Caco-2 (cell line): ENCODE measurements at regions not wholly inside any gene's neighbourhood (a gene's known extent, or its start where the extent isn't known, plus 50 kb on each side); places are given as distances from the start of the nearest gene placed in this dataset.

Experiments used
- BruUV-seq: library from RNA; stranded (reverse); fragments of 400-500 nt; replicated peaks from 2 replicates; lab custom pipeline; 2021; lab: Mats Ljungman, UMichigan
- CTCF ChIA-PET: fragments of 300-600 bp; sonication (Branson Sonifier 250); formaldehyde crosslinking; loops from one replicate; lab custom pipeline; 2022; ENCODE audit warnings: antibody characterized with exemption; lab: Charles Lee
- POLR2A ChIA-PET: fragments of 300-600 bp; sonication (Branson Sonifier 250); formaldehyde crosslinking; loops from one replicate; lab custom pipeline; 2022; ENCODE audit warnings: antibody characterized with exemption; lab: Charles Lee
- DNase-seq, 2 experiments: peaks; one replicate each; pipeline versions ENCODE4 v3.0.0 to v3.0.0-alpha.2; 2020 to 2022
- H3K27me3 ChIP-seq: replicated peaks from 2 replicates; pipeline ENCODE4 v1.6.0; 2011; ENCODE audit warnings: low read length; ENCODE audit not compliant: control insufficient read depth, insufficient read depth
- H3K36me3 ChIP-seq: 2 replicates; pipeline ENCODE4 v1.5.1; 2011; ENCODE audit warnings: low read length; ENCODE audit not compliant: control insufficient read depth, insufficient read depth
- H3K4me1 ChIP-seq: fragments of 250-450 bp; sonication (Bioruptor Pico); 2 replicates; pipeline ENCODE4 v1.5.1; 2020; ENCODE audit warnings: mild to moderate bottlenecking
- H3K4me3 ChIP-seq: 2 replicates; pipeline ENCODE4 v1.5.1; 2011; ENCODE audit warnings: low read depth, mild to moderate bottlenecking, control low read depth, low read length
- H3K9me3 ChIP-seq: fragments of 250-450 bp; sonication (Bioruptor Pico); 2 replicates; pipeline ENCODE4 v1.5.1; 2020; ENCODE audit warnings: mild to moderate bottlenecking, moderate library complexity
- H3K27ac Mint-ChIP-seq: one replicate; pipeline ENCODE4 v1.8.0; 2022; ENCODE audit warnings: mixed read lengths; ENCODE audit not compliant: unreplicated experiment
- H3K27me3 Mint-ChIP-seq: one replicate; pipeline ENCODE4 v1.8.0; 2022; ENCODE audit warnings: mixed read lengths; ENCODE audit not compliant: insufficient read depth, unreplicated experiment
- H3K36me3 Mint-ChIP-seq: one replicate; pipeline ENCODE4 v1.8.0; 2022; ENCODE audit warnings: mild to moderate bottlenecking, mixed read lengths; ENCODE audit not compliant: insufficient read depth, unreplicated experiment
- H3K4me1 Mint-ChIP-seq: one replicate; pipeline ENCODE4 v1.8.0; 2022; ENCODE audit warnings: low read depth, mixed read lengths; ENCODE audit not compliant: unreplicated experiment
- H3K4me3 Mint-ChIP-seq: one replicate; pipeline ENCODE4 v1.8.0; 2022; ENCODE audit warnings: mild to moderate bottlenecking, moderate library complexity, mixed read lengths; ENCODE audit not compliant: unreplicated experiment
- H3K9me3 Mint-ChIP-seq: one replicate; pipeline ENCODE4 v1.8.0; 2022; ENCODE audit warnings: mixed read lengths; ENCODE audit not compliant: unreplicated experiment
- CTCF ChIP-seq, 2 experiments: fragments of 200-600 bp in 1 of 2; IDR thresholded peaks; 1 replicate in 1 of 2; 2 replicates in 1 of 2; pipeline versions ENCODE4 v1.5.1 to v1.8.0; 2011 to 2022; ENCODE audit warnings: antibody characterized with exemption in 1 of 2, control low read depth in 1 of 2, inconsistent platforms in 1 of 2, low read depth in 1 of 2, low read length in 1 of 2, mild to moderate bottlenecking in 1 of 2, moderate library complexity in 1 of 2; ENCODE audit not compliant: insufficient read depth in 1 of 2, severe bottlenecking in 1 of 2, unreplicated experiment in 1 of 2
- intact Hi-C: fragments of 100-400 bp; cut with micrococcal nuclease; formaldehyde crosslinking; loops from one replicate; pipeline ENCODE4 v1.10.0; 2022; ENCODE audit not compliant: unreplicated experiment

- Mint-ChIP-seq H3K9me3 (peaks cover 22% of the 10 kb centered on the region), H3K27me3 (no peaks in the 10 kb centered on the region), H3K4me3 (no peak overlapping the region), H3K4me1 (peaks cover 15% of the 10 kb centered on the region), H3K36me3 (peaks cover 32% of the 10 kb centered on the region), H3K27ac (no peak overlapping the region)
- no peak overlapping the region for H3K4me3 ChIP-seq
- CTCF ChIA-PET, result no interaction called here
- H3K27me3 ChIP-seq, result no peaks in the 10 kb centered on the region
- H3K36me3 ChIP-seq, result no peaks in the 10 kb centered on the region; the same call in 1 of the 2 replicates
- no peak for TF ChIP-seq CTCF (IDR thresholded peaks at IDR 0.05; ENCODE audit: insufficient read depth in 1 of 2, low read depth in 1 of 2, low read length in 1 of 2, severe bottlenecking in 1 of 2, unreplicated experiment in 1 of 2)
- peaks cover 22% of the 10 kb centered on the region for H3K4me1 ChIP-seq
- DNase-seq, result no peak
- H3K9me3 ChIP-seq, result peaks cover 17% of the 10 kb centered on the region
- intact Hi-C loops, result no loop called here
- POLR2A ChIA-PET, result no interaction called here
- no TSS peak for BruUV-seq
These were observed 282.0 kb upstream of the RGS6 start for GRCh38 chr14:71650187-71650755.

- H3K27ac Mint-ChIP-seq, result no peak overlapping the region
- DNase-seq, result no peak
- H3K36me3 ChIP-seq, result no peaks in the 10 kb centered on the region; the same call in 1 of the 2 replicates
- ChIA-PET CTCF (no interaction called here), POLR2A (no interaction called here)
- H3K27me3 ChIP-seq, result no peaks in the 10 kb centered on the region
- H3K9me3 ChIP-seq, result peaks cover 17% of the 10 kb centered on the region
- H3K4me1 Mint-ChIP-seq, result peaks cover 21% of the 10 kb centered on the region
- peaks cover 22% of the 10 kb centered on the region for H3K9me3 Mint-ChIP-seq
- H3K36me3 Mint-ChIP-seq, result peaks cover 32% of the 10 kb centered on the region
- H3K4me3 Mint-ChIP-seq, result no peak overlapping the region
- BruUV-seq, result no TSS peak
- peaks cover 22% of the 10 kb centered on the region for H3K4me1 ChIP-seq
- intact Hi-C loops, result no loop called here
- TF ChIP-seq CTCF (IDR thresholded peaks at IDR 0.05; ENCODE audit: insufficient read depth in 1 of 2, low read depth in 1 of 2, low read length in 1 of 2, severe bottlenecking in 1 of 2, unreplicated experiment in 1 of 2), result no peak
- no peaks in the 10 kb centered on the region for H3K27me3 Mint-ChIP-seq
- no peak overlapping the region for H3K4me3 ChIP-seq
These were observed 281.0 kb upstream of the RGS6 start for GRCh38 chr14:71651228-71651627.

GRCh38 chr14:71652368-71652767 is 279.9 kb upstream of the RGS6 start:
- Histone ChIP-seq H3K4me1 (peaks cover 11% of the 10 kb centered on the region), H3K9me3 (peaks cover 14% of the 10 kb centered on the region; the same call in 1 of the 2 replicates), H3K4me3 (no peak overlapping the region), H3K36me3 (no peaks in the 10 kb centered on the region; the same call in 1 of the 2 replicates), H3K27me3 (no peaks in the 10 kb centered on the region)
- DNase-seq, result no peak
- POLR2A ChIA-PET, result no interaction called here
- CTCF ChIA-PET, result no interaction called here
- H3K9me3 Mint-ChIP-seq, result peaks cover 22% of the 10 kb centered on the region
- no peaks in the 10 kb centered on the region for H3K27me3 Mint-ChIP-seq
- BruUV-seq, result no TSS peak
- H3K36me3 Mint-ChIP-seq, result peaks cover 32% of the 10 kb centered on the region
- no peak for TF ChIP-seq CTCF (IDR thresholded peaks at IDR 0.05; ENCODE audit: insufficient read depth in 1 of 2, low read depth in 1 of 2, low read length in 1 of 2, severe bottlenecking in 1 of 2, unreplicated experiment in 1 of 2)
- H3K4me3 Mint-ChIP-seq, result no peak overlapping the region
- intact Hi-C loops, result no loop called here
- H3K4me1 Mint-ChIP-seq, result peaks cover 11% of the 10 kb centered on the region
- no peak overlapping the region for H3K27ac Mint-ChIP-seq
